ENCODE measurements at regions not wholly inside any gene's neighbourhood (a gene's known extent, or its start where the extent isn't known, plus 50 kb on each side); places are given as distances from the start of the nearest gene placed in this dataset.
A peak's percentile ranks its signal among the peaks of the same experiment; 100 is the strongest.

DNA sequence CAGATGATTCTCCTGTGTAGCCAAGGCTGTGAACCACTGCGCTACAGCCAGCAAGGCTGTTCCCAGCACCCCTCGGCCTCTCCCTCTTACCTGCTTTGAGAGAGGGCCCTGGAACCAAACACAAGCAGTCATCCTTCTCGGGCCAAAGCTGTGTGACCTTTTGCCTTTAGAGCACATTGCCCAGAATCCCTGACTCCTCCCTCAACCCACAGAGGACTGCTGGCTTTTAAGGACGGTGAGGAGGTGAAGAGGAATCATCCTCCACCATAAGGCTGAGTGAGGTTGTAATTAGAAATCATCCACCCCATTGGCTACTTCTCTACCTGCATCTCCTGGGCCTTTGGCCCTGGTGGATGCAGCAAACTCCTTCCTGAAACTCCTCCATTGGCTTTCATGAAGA lies 93.6 kb upstream of the PJA1 start:
- no peaks in the 10 kb centered on the region for H3K27me3 ChIP-seq (ENCODE audit: control insufficient read depth, insufficient read depth, low read length)
- no peak for DNase-seq (ENCODE audit: low read depth)
- TF ChIP-seq, protein P1, sequence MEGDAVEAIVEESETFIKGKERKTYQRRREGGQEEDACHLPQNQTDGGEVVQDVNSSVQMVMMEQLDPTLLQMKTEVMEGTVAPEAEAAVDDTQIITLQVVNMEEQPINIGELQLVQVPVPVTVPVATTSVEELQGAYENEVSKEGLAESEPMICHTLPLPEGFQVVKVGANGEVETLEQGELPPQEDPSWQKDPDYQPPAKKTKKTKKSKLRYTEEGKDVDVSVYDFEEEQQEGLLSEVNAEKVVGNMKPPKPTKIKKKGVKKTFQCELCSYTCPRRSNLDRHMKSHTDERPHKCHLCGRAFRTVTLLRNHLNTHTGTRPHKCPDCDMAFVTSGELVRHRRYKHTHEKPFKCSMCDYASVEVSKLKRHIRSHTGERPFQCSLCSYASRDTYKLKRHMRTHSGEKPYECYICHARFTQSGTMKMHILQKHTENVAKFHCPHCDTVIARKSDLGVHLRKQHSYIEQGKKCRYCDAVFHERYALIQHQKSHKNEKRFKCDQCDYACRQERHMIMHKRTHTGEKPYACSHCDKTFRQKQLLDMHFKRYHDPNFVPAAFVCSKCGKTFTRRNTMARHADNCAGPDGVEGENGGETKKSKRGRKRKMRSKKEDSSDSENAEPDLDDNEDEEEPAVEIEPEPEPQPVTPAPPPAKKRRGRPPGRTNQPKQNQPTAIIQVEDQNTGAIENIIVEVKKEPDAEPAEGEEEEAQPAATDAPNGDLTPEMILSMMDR (IDR thresholded peaks at IDR 0.05; ENCODE audit: insufficient read depth, low read length, severe bottlenecking), result no peak
- no peaks in the 10 kb centered on the region for H3K36me3 ChIP-seq (ENCODE audit: control insufficient read depth, insufficient read depth, low read length)
- no peak for FAIRE-seq
- no peak overlapping the region for H3K4me3 ChIP-seq (ENCODE audit: low read depth, low read length)

DNA sequence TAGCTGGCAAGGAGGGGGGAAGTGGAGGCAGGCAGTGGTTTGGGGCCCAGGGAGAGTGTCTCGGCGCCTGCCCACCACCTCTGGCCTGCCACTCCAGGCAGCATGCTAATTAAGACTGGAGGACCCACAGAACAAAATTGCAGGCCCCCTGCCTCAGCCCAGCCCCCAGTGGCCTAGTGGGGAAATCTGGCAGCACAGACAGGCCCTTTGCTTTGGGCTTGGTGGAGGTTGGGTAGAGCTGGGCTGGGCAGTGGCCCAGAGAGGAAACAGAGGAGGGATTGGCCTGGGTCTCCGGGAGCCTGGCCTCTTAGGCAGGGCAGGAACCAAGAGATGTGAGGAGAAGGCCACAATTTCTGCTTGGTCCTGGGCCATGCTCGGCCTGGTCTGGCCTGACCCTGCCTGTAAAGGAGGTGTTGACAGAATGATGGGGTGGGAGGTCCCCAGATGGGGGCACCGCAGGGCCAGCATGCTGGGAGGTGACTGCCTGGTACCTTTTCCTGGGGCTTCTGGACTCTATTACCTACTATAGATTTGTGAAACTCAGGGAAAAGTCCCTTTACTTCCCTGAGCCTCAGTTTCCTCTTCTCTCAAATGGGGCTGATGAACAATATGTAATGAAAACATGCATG lies 92.4 kb upstream of the PJA1 start:
- no peaks in the 10 kb centered on the region for H3K36me3 ChIP-seq (ENCODE audit: control insufficient read depth, insufficient read depth, low read length)
- DNase-seq (ENCODE audit: low read depth) (no peak), FAIRE-seq (no peak)
- TF ChIP-seq, protein P1 (IDR thresholded peaks at IDR 0.05; ENCODE audit: insufficient read depth, low read length, severe bottlenecking), result no peak
- no peak overlapping the region for H3K4me3 ChIP-seq (ENCODE audit: low read depth, low read length)
- no peaks in the 10 kb centered on the region for H3K27me3 ChIP-seq (ENCODE audit: control insufficient read depth, insufficient read depth, low read length)

DNA sequence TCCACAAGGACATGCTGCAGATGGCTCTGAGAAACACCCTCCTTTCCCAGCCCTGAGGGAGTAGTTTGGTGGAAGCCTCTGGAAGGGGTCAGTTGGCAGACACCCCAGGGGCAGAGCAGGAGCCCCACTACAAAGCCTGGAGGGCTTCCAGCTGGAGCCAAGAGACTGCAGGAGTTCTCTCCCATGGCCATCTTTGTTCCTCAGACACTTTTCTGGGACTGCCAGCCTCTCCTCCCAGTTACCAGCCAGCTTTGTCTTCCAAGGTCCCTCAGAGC lies 91.0 kb upstream of the PJA1 start:
- Histone ChIP-seq H3K4me3 (ENCODE audit: low read depth, low read length) (no peak overlapping the region), H3K36me3 (ENCODE audit: control insufficient read depth, insufficient read depth, low read length) (no peaks in the 10 kb centered on the region), H3K27me3 (ENCODE audit: control insufficient read depth, insufficient read depth, low read length) (no peaks in the 10 kb centered on the region)
- FAIRE-seq, result no peak
- TF ChIP-seq, protein P1 (IDR thresholded peaks at IDR 0.05; ENCODE audit: insufficient read depth, low read length, severe bottlenecking), result no peak
- DNase-seq (ENCODE audit: low read depth), result no peak

DNA sequence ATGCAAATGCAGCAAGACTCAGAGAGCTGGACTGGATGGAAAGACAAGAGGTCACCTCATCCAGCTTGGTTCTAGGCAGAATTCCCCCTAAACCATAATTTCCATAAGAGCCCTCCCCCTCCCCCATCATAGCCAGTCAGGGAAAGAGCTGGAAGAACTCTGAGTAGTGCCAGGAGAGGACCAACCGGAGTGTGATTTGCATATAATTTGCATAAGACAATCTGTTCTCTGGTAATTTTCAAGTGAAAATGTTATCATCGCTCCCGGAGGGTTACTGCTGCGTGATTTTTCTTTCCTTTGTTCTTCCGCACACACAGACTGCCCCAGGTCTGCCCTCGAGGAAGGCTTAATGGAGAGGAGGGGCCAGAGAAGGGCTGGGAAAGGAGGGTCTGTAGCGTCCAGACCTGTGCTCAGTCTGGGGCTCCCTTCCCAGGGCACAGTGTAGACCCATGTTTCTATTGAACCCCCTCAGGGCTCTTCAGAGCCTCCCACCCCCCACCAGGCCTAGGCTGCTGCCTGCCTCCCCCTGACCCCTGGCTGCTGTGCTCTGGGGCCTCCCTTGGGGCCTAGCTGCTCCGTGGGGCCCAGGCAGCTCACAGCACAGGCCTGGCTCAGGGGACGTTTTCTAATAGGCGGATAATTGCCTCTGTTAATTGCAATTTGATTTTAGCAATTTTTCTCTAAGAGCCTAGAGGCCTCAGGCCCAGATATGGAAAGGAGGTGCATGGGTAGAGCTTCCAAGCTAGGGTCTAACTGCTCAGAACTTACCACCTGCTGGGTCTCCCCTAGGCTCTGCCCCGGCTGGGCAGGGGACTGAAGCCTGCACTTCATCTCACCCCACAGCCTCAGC lies 90.4 kb upstream of the PJA1 start:
- FAIRE-seq, result no peak
- DNase-seq (ENCODE audit: low read depth), result no peak
- TF ChIP-seq, protein P1 (IDR thresholded peaks at IDR 0.05; ENCODE audit: insufficient read depth, low read length, severe bottlenecking), result no peak
- no peaks in the 10 kb centered on the region for H3K36me3 ChIP-seq (ENCODE audit: control insufficient read depth, insufficient read depth, low read length)
- H3K4me3 ChIP-seq (ENCODE audit: low read depth, low read length), result no peak overlapping the region
- no peaks in the 10 kb centered on the region for H3K27me3 ChIP-seq (ENCODE audit: control insufficient read depth, insufficient read depth, low read length)

DNA sequence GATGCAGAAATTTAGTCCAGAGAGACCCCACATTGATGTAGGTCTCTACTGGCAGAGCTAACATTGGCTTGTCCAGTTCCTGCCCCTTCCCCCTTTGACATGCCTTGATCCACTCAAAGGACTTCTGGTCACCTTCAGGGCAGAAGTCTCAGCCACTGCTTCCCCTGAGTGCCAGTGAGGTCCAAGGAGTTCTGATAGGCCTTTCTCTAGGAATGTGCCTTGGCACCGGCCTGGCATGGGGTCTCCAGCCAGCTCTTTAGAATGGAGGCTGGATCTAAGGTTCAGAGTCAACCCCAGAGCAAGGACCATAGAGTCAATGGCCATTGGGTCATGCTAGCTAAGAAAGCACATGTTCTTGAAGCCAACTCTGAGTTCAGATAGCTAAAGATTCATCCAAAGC lies 88.6 kb upstream of the PJA1 start:
- no peak overlapping the region for H3K4me3 ChIP-seq (ENCODE audit: low read depth, low read length)
- no peaks in the 10 kb centered on the region for H3K27me3 ChIP-seq (ENCODE audit: control insufficient read depth, insufficient read depth, low read length)
- FAIRE-seq (peak; percentile 18), DNase-seq (ENCODE audit: low read depth) (no peak)
- no peaks in the 10 kb centered on the region for H3K36me3 ChIP-seq (ENCODE audit: control insufficient read depth, insufficient read depth, low read length)
- TF ChIP-seq, protein P1 (IDR thresholded peaks at IDR 0.05; ENCODE audit: insufficient read depth, low read length, severe bottlenecking), result no peak
